ENCODE measurements at regions not wholly inside any gene's neighbourhood (a gene's known extent, or its start where the extent isn't known, plus 50 kb on each side); places are given as distances from the start of the nearest gene placed in this dataset.

GRCh38 chr9:126556560-126557250 is 57.0 kb upstream of the LMX1B start:
- DNase-seq (ENCODE audit: low read depth): no peak

DNA sequence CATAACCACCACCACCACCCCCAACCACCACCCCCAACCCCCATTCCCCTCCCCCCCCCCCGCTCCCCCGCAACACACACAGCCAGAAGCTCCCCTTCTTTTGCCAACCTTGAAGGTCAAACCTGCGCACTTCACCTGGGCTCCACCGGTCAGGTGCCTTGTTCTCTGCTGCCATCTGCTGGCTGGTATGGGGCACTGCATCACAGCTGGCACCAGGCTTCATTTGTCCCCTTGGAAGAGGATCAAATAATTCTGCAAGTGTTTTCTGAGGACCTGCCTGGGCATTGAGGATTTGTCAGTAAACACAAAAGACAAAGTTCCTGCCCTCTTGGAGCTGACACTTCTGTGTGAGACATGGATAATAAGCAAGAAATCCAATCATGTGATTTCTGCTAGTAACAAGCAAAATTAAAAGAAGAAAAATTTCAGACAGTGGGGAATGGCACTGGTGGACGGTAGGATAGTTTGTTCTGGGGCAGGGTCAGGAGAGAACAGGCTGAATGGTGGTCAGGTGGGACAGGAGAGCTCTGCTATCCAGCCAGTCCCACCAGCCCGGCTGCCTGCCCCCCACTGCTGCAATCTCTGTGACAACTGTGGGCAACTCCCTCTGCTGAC is 55.6 kb upstream of the LMX1B start:
- DNase-seq (ENCODE audit: low read depth): peak; percentile 54

DNA sequence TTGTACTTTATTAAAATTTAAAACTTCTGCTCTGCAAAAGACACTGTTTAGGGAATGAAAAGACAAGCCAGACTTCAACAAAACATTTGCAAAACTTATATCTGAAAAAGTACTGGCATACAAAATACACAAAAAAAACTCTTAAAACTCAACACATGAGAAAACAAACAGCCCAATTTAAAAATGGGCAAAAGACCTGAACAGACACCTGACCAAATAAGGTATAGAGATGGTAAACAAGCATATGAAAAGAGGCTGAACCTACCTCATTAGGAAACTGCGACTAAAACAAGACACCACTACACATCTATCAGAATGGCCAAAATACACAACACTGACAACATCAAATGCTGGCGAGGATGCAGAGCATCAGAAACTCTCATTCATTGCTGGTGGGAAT is 54.4 kb upstream of the LMX1B start:
- no peak for DNase-seq (ENCODE audit: low read depth)

GRCh38 chr9:126561582-126561981 is 52.1 kb upstream of the LMX1B start:
- DNase-seq (ENCODE audit: low read depth): no peak

DNA sequence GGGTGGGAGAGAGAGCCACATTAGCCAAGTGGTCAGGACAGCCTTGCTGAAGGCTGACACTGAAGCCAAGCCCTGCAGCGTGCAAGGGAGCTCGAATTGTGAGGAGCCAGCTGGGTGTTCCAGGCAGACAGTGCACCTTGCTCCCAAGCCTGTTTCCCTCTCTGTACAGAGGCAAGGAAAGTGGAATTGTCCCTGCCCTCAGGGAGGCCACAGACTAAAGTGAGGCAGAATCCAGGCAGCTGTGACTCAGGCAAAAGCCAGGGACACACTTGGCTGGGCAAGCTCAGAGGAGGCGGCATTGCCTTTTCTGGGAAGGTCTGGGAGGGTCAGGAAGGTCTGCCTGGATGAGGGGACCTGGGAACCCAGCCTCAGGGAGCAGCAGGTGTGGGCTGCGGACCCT is 50.2 kb upstream of the LMX1B start:
- DNase-seq (ENCODE audit: low read depth): no peak

Measured in activated T-cell treated with anti-CD3 and anti-CD28 coated beads for 24 hours (primary cell).